ENCODE measurements at regions not wholly inside any gene's neighbourhood (a gene's known extent, or its start where the extent isn't known, plus 50 kb on each side); places are given as distances from the start of the nearest gene placed in this dataset.

DNA sequence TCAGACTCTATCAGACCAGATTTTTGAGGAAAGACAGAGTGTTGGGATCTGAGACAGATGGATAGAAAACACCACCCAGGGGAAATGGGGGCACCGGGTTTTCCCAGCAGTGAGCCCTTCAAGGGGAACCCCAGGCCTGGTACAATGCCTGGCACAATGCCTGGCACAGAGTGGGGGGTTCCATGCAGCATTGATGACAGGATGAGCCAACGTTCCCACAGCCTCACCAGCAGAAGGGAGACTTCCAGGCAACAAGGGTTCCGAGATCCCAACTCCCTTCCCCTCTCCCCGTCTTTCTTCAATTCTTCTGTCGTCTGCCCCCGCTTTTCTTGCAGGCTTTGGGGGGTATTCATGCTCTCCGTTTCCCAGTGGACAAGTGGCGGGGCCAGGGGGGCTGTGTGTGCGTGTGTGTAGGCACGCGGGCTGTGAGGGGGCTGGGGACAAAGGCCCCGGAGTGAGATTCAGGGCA lies 132.1 kb upstream of the HAAO start:
- TF ChIP-seq EZH2phosphoT487 (IDR thresholded peaks at IDR 0.05; ENCODE audit: insufficient read depth, low read depth) (no peak), EZH2 (IDR thresholded peaks at IDR 0.05; ENCODE audit: insufficient read depth, poor library complexity, severe bottlenecking) (no peak)
